GM11168 (cell line): ENCODE measurements at regions not wholly inside any gene's neighbourhood (a gene's known extent, or its start where the extent isn't known, plus 50 kb on each side); places are given as distances from the start of the nearest gene placed in this dataset.

Source experiments
- in situ Hi-C: fragments of 300-500 bp; cut with MboI; formaldehyde crosslinking; loops from one replicate; pipeline ENCODE4 v1.12.0; 2022; ENCODE audit warnings: low sequenced_read_pairs; ENCODE audit not compliant: unreplicated experiment

DNA sequence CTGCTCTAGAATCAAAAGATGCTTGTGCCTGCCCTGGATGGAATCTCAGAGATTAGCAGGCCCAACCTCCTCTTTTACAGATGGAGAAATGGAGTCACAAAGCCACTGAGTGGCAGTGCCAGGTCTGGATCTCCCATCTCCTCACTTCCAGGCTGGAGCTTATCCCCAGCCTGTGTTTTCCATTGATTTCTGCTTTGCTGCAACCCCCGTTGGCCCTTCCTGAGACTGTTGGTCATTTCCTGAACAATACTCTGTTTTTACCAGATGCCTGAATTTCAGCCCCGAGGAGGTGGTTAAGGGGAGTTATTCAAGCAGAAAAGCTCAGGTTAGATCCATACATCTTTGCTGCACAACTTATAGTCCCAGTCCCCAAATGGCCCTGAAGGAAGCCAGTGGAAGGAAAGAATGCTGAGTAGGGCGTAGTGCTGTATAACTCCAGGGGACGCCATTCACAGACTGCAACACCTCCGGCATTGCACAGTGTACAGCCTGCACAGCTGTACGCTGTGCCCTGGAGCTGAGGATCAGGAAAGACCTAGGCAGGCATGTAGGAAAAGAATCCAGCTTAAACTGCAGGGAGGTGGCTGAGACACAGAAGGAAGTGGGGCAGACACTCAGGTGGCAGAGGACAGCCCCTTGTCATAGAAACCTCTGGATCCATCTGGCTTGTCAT, 77.5 kb downstream of the RPLP1 start:
- in situ Hi-C loops = no loop called here

DNA sequence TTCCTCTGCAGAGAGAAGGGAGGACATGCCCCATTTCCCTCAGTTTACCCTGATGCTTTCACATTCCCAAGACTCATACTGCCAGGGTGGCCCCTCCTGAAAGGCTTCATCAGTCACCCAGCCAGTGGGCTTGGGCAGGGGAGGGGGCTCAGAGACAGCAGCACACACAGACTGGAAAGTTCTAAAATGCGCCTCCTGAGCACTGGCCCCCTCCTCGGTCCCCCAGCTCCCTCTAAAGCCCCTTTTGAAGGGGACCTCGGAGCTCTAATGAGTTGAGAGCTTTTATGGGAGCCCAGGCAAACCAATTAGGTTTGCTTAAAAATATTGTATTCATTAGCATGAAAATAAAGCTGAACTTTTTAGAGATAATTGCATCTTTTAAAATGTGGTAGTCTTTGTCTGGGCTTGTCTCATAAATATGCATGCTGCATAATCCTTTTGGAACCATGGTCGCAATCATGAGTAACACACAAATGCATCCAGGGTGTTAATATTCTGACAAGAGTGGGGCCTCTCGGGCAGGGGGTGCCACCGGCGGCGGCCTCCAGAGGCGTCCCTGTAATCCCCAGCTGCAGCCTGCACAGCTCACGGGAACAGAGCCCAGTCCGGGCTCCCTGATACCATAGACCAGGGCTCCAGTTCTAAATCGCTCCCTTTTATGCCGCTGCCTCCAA, 78.5 kb downstream of the RPLP1 start:
- in situ Hi-C loops = no loop called here

DNA sequence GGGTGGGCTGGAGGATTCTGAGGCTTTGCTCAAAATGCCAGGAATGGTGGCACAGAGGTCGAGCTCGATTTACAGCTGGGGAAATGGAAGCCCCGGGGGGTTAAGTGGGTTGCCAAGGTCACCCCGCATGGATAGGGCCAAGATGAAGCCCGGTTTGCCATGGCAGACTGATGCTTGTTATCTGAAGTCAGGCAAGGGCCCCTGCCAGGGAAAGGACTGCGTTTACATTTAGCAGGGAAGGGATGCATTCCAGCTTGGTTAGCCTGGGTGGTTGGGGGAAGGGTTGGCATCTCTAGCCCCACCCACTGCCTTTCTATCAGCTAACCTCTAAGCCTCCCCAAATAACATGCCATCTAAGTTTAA, 79.0 kb downstream of the RPLP1 start:
- in situ Hi-C loops = no loop called here

DNA sequence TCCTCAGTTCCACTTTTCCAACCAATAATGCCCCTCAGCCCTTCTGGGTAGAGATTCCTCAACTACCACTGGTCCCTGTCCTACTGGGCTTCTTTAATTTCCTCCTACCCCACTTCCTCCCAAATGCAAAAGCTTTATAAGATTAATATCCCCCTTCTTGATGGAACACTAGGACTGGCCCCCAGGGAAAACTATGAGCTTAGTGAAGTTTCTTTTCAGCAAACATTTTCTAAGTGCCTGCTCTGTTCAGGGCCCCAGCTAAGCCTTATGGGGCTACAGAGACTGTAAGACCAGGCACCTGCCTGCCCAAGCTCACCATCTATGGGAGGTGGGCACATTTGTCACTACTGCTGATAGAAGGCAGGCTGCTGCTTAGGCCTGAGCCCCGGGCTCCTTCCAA, 79.4 kb downstream of the RPLP1 start:
- in situ Hi-C loops = no loop called here

DNA sequence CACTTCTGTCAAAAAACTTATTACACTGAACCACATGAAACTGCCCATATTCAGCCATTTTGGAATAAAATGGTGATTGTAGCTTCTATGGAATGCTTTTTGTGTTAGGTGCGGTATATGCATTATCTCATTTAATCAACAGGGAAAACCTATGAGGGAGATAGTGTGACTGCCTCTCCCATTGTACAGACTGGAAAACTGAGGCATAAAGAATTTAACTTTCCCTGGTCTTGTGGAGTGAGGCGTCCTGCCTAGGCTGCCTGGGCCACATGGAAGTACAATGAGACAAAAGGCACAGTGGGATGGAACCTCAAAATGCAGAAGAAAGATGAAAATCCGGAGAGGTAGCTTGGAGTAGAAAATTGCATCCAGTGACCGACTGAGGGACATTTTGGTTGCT, 80.2 kb downstream of the RPLP1 start:
- in situ Hi-C loops = no loop called here

DNA sequence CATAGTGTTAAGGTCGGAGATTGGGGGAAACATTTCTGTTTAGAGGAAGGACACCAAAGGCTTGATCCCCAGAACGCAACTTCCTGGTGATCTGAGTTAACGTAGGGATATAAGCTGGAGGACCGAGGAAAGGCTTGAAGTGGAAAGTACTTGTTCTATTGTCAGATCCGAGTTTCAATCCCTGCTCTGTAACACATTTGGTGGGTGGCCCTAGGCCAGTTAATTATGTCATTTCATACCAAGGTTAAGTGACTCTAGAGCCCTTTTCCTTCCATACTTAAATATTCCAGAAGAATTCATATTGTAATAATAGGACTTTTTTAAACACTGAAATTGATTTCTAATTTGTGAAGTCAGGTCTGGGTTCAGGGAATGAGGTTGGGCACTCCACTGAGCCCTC, 80.9 kb downstream of the RPLP1 start:
- in situ Hi-C loops = no loop called here

DNA sequence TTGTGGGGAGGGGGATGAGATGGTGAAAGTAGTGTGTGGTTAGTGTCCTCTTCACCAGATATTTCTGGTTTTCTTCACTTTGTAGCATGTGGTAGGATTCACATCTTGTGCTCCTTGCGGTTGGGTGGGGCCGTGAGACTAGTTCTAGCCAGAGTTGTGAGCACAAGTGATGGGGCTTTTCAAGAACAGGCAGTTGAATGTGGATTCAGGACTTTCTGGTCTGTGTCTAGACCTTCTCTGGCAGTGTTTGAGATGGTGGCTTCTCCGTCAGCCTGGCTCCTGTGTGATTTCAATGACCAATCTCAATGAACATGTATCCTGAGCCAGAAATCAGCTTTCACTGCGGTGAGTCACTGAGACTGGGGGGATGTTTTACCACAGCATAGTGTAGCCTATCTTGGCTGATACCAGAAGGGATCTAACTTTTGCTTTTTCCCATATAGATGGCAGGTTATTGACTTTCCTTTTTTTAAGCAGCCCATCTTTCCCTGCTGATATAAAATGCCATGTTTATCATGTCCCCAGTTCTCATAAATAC, 82.6 kb downstream of the RPLP1 start:
- in situ Hi-C loops = no loop called here

DNA sequence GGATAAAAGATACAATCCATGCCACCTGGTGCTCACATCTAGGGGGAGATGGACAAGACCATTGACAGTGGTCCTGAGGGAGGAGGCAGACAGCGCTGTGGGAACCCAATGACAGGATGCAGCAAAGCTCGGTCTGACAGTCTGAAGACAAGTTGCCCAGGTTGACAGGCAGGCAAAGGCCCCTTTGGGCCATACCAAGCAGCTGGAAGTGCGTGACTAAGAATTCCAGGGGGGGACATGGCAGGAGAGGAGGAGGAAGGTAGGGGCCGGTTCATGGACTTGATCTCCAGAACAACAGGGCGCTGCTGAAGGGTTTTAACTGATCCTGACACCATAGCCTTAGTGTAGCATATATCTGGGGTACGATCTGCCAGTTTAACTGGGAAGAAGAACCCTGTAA, 83.4 kb downstream of the RPLP1 start:
- in situ Hi-C loops = no loop called here

DNA sequence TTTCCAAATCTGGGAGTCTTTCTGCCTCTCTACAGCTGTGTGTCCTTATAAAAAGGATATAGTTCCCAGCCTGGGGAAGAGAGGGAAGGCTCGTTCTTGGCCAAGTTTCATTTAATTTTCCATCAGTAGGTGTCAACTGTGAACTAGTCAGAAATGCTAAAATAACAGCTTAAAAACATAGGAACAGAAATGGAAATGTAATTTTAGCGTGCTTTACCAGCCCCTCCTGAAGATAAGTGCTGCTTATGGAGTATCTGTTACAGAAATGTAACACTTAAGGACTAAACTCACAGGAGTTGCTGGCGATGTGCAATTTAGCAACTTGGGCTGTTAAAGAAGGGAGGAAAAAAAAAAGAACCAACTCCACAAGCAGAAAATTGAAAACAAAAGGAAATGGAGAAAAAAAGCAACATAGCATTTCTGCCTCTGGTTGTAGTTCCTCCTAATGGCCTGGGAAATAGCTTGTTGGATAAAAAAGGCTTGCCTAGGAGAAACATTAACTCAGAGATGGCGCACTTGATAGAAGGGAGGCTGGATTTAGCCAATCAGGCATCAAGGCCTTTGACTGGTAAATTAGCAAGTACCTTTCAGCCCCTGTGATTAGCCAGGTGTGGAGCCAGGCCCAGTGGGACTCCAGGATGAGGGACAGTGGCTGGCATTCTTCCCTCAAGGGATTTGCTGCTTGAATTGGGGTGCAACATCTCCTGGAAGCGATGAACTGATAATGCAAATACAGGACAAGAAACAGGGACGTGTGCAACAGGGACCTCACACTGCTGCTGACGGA, 84.3 kb downstream of the RPLP1 start:
- in situ Hi-C loops = no loop called here

DNA sequence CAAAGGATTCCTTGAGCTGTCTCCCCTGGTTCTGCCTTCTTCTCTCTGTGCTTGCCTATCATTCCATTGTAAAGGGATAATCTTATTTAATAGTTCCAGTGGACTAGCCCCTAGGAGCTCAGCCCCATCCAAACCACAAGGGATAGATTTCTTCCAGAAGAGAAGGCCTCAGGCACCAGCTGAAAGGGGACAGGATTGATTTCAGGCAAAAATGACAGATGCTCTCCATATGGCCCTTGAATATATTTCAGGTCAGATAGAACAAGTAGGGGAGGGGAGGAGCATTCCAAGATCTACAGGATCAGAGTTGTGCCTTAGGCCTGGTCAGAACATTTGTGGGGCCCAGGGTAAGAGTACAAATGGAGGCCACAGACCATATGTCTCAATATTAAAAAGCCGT, 85.3 kb downstream of the RPLP1 start:
- in situ Hi-C loops = no loop called here

DNA sequence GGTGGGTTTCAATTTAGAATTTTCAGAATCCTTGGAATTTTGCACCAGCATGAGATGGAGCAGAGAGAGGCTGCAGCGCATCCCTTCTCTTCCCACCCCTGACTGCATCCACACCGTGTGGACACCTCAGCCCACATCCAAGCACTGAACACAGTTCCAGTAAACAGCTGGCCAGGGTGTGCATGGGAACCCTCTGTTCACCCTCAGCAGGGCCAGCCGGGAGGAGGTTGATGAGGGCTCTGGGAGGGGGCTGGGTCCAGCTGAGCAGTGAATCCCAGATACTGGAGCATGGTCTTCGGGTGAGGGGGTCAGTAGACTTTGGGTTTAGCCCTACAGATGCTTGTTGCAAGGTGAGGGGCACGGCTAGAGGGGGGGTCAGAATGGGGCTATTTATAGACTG, 85.8 kb downstream of the RPLP1 start:
- in situ Hi-C loops = no loop called here

DNA sequence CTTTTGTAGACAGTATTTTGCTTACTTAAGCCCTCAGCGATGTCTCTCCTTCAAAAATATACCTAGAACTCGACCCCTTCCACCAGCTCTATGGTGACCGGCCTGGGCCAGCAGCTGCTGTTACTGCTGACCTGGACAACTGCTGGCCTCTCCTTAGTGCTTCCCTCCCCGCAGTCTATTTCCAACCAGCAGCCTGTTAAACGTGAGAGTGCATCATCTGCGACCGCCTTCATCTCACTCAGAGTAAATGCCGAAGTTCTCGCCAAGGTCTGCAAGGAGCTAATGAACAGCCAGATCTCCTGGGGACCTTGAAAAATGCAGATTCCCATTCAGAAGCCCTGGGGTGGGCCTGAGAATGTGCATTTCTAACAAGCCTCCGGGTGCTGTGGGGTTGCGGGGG, 86.7 kb downstream of the RPLP1 start:
- in situ Hi-C loops = no loop called here

DNA sequence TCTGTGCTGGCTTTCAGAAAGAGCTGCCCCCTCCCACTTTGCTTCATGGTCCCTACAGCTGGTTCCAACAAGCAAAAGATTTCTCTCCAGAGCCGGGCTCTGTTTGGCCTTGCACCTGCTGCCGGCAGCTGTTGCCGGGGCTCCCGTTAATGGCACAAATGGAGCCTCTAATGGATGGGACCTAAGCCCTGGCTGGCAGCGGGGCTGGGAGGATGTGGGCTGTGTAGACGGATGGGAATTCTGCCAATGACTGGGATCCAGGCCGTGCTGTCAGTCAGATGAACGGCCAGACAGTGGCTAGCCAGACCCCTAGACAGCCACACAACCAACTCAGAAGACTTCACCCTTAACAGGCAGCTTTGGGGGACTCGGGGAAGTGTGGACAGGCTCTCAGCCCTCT, 88.0 kb downstream of the RPLP1 start:
- in situ Hi-C loops = no loop called here

DNA sequence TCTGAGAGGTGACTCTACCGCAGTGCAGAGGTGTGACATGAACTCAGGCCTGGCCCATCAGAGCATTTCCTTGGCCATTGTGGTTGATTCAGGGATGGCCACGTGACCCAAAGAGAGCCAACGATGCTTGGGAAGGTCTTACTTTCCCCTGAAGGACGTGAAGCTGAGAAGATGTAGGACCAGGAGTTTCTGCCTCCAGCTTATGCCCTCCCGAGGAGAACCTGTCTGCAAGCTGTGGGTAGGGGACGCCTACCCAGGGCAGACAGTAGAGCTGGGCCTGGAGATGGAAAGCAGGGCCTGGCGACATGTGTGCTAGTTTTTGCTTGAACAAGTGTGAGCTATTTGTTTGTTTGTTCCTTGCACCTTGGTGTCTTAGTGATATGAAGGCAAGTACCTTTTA, 89.4 kb downstream of the RPLP1 start:
- in situ Hi-C loops = no loop called here

DNA sequence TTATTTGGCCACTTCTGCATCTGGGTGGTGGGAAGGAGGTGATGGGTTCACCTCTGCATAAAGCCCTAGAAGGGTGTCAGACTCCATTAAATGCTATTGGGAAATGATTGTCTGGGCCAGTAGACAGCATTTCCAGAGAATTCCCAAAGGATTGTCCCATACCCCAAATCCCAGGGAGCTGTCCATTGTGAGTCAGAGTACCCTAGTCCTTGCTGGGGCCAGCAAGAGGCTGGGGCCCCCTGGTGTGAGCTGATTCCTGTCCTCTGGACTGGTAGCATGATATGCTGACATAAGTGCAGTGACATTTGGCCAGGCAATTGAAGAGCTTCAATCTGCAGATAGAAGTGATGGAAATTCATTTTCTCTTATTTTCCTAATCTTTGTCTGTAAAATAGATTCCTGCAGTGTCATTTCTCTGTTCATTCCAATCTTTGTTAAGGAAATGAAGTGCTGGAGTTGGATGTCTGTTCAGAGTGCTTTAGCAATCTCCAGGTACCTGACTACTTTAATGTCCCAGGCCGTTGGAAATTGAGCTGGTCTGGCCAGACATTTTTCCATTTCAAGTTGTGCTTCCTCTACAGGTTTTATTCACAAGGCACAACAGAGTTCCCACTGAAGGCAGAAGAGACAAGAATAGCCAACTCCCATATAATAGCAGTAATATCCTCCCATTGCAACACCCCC, 91.2 kb downstream of the RPLP1 start:
- in situ Hi-C loops = no loop called here

DNA sequence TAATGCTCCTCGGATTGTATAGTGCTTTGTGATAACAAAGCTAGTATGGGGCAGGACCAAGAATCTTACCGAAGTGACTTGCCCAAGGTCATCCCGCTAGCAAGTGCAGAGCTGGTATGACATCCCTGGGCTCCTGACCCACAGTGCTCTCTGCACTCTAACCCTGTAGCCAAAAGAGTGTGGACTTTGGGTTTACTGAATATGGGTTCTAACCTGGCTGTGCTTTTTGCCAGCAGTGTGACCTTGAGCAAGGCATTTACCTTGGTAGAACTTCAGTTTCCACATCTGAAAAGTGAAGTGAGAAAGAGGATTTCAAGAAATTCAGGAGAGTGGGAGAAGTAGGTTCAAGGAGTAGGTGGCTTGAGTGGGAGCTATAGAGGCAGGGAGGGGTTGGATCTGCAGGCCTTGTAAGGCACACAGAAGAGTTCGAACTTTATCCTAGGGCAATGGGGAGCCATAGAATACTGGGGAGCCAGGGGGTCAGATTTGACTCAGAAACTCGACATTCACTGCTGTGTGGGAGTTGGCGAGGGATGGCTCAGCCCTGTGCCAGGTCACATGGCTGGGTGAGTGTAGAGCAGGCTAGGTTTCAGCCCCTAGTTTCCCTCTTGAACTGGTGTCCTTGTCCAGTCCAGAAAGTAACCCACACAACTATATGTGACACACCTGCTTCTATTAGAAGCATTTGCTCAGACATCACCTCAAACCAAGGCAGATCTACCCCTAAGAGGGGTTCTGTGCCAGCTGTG, 91.9 kb downstream of the RPLP1 start:
- in situ Hi-C loops = no loop called here

DNA sequence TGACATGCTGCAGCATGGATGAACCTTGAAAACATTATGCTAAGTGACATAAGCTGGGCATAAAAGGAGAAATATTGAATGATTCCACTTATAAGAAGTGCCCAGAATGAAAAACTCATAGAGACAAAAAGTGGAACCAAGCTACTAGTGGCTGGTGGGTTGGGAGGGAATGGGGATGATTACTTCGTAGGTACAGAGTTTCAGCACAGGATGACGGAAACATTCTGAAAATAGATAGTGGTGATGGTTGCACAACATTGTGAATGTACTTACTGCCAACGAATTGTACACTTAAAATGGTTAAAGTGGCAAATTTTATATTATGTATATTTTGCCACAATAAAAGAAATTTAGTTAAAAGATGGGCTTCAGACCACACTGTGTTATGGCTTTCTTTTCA, 93.6 kb downstream of the RPLP1 start:
- in situ Hi-C loops = no loop called here

DNA sequence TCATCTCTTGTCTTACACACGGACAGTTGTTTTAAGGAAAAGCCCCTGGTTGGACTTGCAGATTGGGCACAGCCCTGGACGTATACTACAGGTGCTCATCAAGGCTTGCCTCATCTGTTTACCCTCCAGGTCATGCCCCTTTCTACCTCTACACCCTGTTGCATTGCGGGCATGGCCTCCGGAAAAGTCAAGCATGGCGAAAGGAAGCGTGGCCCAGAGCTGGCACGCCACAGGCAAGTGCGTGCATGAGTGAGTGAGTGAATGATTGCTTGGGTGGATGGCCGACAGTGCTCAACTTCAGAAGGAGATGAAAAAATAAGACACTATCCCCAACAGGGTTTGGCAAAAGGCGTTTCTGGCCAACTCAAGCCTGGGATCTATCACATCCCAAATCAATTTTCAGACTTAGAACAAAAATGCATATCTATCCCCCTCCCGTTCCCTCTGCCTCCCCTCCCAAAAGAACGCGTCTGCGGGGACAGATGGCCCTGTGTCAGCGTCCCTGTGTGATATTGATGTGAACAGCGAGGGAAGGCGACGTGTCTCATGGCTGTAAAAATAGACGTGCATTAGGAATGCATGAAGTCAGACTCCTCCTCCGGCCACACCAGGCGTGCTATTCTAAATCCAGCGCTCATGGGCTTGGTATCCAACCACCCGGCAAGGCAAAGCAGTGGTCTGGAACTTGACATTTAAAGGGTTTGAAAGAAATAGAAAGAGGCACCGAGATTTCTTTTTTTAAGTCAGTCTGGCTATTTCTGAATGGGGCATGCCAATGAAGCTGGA, 96.0 kb downstream of the RPLP1 start:
- in situ Hi-C loops = no loop called here

DNA sequence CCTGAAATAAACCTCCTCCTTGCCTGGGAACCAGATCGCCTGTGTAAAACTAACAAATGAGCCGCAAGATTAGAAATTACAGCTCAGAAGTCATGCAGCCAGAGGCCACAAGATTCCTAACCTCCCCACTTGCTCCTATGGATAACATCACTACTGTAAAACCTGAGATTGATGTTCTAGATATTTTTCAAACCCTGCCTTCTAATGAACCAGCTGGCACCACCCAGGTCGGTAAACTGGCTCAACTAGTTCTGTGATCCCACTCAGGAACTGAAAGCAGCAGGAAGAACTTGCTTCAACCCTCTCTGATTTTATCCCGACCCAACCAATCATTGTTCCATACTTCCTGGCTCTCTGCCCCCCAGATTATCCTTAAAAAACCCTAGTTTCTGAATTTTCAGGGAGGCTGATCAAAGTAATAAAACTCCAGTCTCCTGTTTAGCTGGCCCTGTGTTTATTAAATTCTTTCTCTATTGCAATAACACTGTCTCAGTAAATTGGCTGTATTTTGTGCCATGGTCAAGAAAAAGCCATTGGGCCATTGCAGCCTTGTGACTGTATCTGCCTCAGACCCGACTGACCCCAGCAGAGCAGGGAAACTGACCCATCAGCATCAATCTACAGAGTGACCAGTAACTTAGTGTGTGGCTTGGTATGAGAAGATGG, 98.9 kb downstream of the RPLP1 start:
- in situ Hi-C loops = no loop called here
